RKO (cell line): ENCODE measurements at regions not wholly inside any gene's neighbourhood (a gene's known extent, or its start where the extent isn't known, plus 50 kb on each side); places are given as distances from the start of the nearest gene placed in this dataset.

Experiments used
- DNase-seq: peaks from one replicate; pipeline ENCODE4 v3.0.0-alpha.2; 2016; ENCODE audit warnings: low spot score

- DNase-seq, result no peak
Observed at GRCh38 chr6:97815301-97815812, 532.3 kb upstream of the MMS22L start.

GRCh38 chr6:97816526-97816925 lies 533.5 kb upstream of the MMS22L start:
- no peak for DNase-seq

- no peak for DNase-seq
Observed at GRCh38 chr6:97819710-97820109, 536.7 kb upstream of the MMS22L start.

GRCh38 chr6:97820400-97820799 lies 537.4 kb upstream of the MMS22L start:
- no peak for DNase-seq

- DNase-seq, result no peak
Observed at GRCh38 chr6:97822632-97823031, 539.6 kb upstream of the MMS22L start.

GRCh38 chr6:97841763-97842162 lies 558.7 kb upstream of the MMS22L start:
- no peak for DNase-seq

- no peak for DNase-seq
Observed at GRCh38 chr6:97842521-97842920, 559.5 kb upstream of the MMS22L start.

GRCh38 chr6:97849390-97849789 lies 566.4 kb upstream of the MMS22L start:
- no peak for DNase-seq

- peak; percentile 4 for DNase-seq
Observed at GRCh38 chr6:97850458-97851212, 567.6 kb upstream of the MMS22L start.

GRCh38 chr6:97863697-97864096 lies 580.7 kb upstream of the MMS22L start:
- DNase-seq, result no peak

GRCh38 chr6:97864366-97864765 lies 581.4 kb upstream of the MMS22L start:
- no peak for DNase-seq

- no peak for DNase-seq
Observed at GRCh38 chr6:97864826-97865225, 581.8 kb upstream of the MMS22L start.

- DNase-seq, result no peak
Observed at GRCh38 chr6:97865612-97866011, 582.6 kb upstream of the MMS22L start.

GRCh38 chr6:97866616-97867015 lies 583.6 kb upstream of the MMS22L start:
- DNase-seq, result no peak

GRCh38 chr6:97867177-97867576 lies 584.2 kb upstream of the MMS22L start:
- no peak for DNase-seq

- DNase-seq, result no peak
Observed at GRCh38 chr6:97870273-97870672, 587.3 kb upstream of the MMS22L start.

- no peak for DNase-seq
Observed at GRCh38 chr6:97876711-97877110, 593.7 kb upstream of the MMS22L start.

- DNase-seq, result no peak
Observed at GRCh38 chr6:97882755-97883154, 599.7 kb upstream of the MMS22L start.

- no peak for DNase-seq
Observed at GRCh38 chr6:97885325-97885724, 602.3 kb upstream of the MMS22L start.

GRCh38 chr6:97885828-97886227 lies 602.8 kb upstream of the MMS22L start:
- DNase-seq, result no peak

GRCh38 chr6:97901531-97901930 lies 618.5 kb upstream of the MMS22L start:
- DNase-seq, result no peak

- no peak for DNase-seq
Observed at GRCh38 chr6:97909380-97909779, 626.4 kb upstream of the MMS22L start.

GRCh38 chr6:97913721-97914120 lies 630.7 kb upstream of the MMS22L start:
- no peak for DNase-seq

GRCh38 chr6:97914912-97915311 lies 631.9 kb upstream of the MMS22L start:
- DNase-seq, result no peak
